SK-N-SH (cell line): ENCODE measurements at regions not wholly inside any gene's neighbourhood (a gene's known extent, or its start where the extent isn't known, plus 50 kb on each side); places are given as distances from the start of the nearest gene placed in this dataset.

Experiments used
- CTCF ChIP-seq: fragments of 200-600 bp; sonication (generic); IDR thresholded peaks from 2 replicates; pipeline ENCODE4 v1.6.1; 2017; ENCODE audit warnings: antibody characterized with exemption, mild to moderate bottlenecking, moderate library complexity
- EP300 ChIP-seq, 2 experiments: IDR thresholded peaks; 2 replicates each; pipeline versions ENCODE4 v1.4.0 to v1.6.1; 2012; ENCODE audit warnings: borderline replicate concordance in 1 of 2, low read depth in 1 of 2, low read length in 1 of 2
- FOXM1 ChIP-seq: IDR thresholded peaks from 2 replicates; pipeline ENCODE4 v1.4.0; 2012; ENCODE audit warnings: low read depth, mild to moderate bottlenecking
- RCOR1 ChIP-seq: fragments of 150-350 bp; IDR thresholded peaks from 2 replicates; pipeline ENCODE4 v1.6.1; 2017; ENCODE audit warnings: antibody characterized with exemption, low read length
- TAF1 ChIP-seq: IDR thresholded peaks from 2 replicates; pipeline ENCODE4 v1.6.1; 2012; ENCODE audit warnings: low read depth, mild to moderate bottlenecking, low read length, moderate library complexity, borderline replicate concordance

GRCh38 chr20:24806705-24807676, 142.1 kb upstream of the CST7 start:
- TF ChIP-seq TAF1 (no peak), CTCF (no peak), RCOR1 (no peak), FOXM1 (no peak), EP300 (IDR thresholded peaks at IDR 0.05; ENCODE audit: borderline replicate concordance in 1 of 2, low read depth in 1 of 2, low read length in 1 of 2) (no peak)
